ENCODE measurements at regions not wholly inside any gene's neighbourhood (a gene's known extent, or its start where the extent isn't known, plus 50 kb on each side); places are given as distances from the start of the nearest gene placed in this dataset.

- H3K4me3 ChIP-seq (ENCODE audit: low read depth, low read length): no peak overlapping the region
- TF ChIP-seq ZNF266 (tag by site-specific recombination; IDR thresholded peaks at IDR 0.05; ENCODE audit: low read depth) (no peak), ZNF548 (tag by site-specific recombination; IDR thresholded peaks at IDR 0.05) (no peak), ZSCAN16 (tag by site-specific recombination; IDR thresholded peaks at IDR 0.05) (peak; percentile 77; the same call in 1 of the 2 replicates), GFI1B (tag by site-specific recombination; IDR thresholded peaks at IDR 0.05) (no peak)
- no peak overlapping the region for H3K27ac ChIP-seq (ENCODE audit: extremely low read depth, low read depth, low read length)
- H3K36me3 ChIP-seq (ENCODE audit: control insufficient read depth in 2 of 2, insufficient read depth in 1 of 2, low read length in 2 of 2): no peaks in the 10 kb centered on the region
- ChIA-PET CTCF (interaction anchor here (0.6 kb wide), 1 partner anchor 240 kb away, joined by 4 read pairs; no protein-coding TSS in a partner anchor), POLR2A (no interaction called here)
- peaks cover 4% of the 10 kb centered on the region; the same call in 1 of the 2 replicates for H3K4me1 ChIP-seq (ENCODE audit: control insufficient read depth, insufficient read depth, low read length)
- H3K9me3 ChIP-seq (ENCODE audit: control insufficient read depth, insufficient read depth, low read depth, low read length): no peaks in the 10 kb centered on the region
Observed at GRCh38 chr5:74293182-74293581, 347.3 kb downstream of the ENC1 start.

- H3K27ac ChIP-seq (ENCODE audit: extremely low read depth, low read depth, low read length): no peak overlapping the region
- H3K36me3 ChIP-seq (ENCODE audit: control insufficient read depth in 2 of 2, insufficient read depth in 1 of 2, low read length in 2 of 2): no peaks in the 10 kb centered on the region
- H3K4me3 ChIP-seq (ENCODE audit: low read depth, low read length): no peak overlapping the region
- no peak for TF ChIP-seq ZNF211 (tag by site-specific recombination; IDR thresholded peaks at IDR 0.05; ENCODE audit: low read depth)
- no peak for TF ChIP-seq OSR2 (tag by site-specific recombination; IDR thresholded peaks at IDR 0.05)
- TF ChIP-seq ZFP37 (tag by site-specific recombination; IDR thresholded peaks at IDR 0.05): no peak
- no peak for TF ChIP-seq ZNF146 (tag by site-specific recombination; IDR thresholded peaks at IDR 0.05)
- TF ChIP-seq ZNF302 (tag by site-specific recombination; IDR thresholded peaks at IDR 0.05; ENCODE audit: low read depth): no peak
- TF ChIP-seq ZNF221 (tag by site-specific recombination; IDR thresholded peaks at IDR 0.05; ENCODE audit: borderline replicate concordance): no peak
- TF ChIP-seq TSHZ1 (tag by site-specific recombination; IDR thresholded peaks at IDR 0.05; ENCODE audit: borderline replicate concordance): no peak
- TF ChIP-seq ZNF785 (tag by site-specific recombination; IDR thresholded peaks at IDR 0.05): no peak
- no peaks in the 10 kb centered on the region for H3K4me1 ChIP-seq (ENCODE audit: control insufficient read depth, insufficient read depth, low read length)
- POLR2A ChIA-PET: no interaction called here
- H3K9me3 ChIP-seq (ENCODE audit: control insufficient read depth, insufficient read depth, low read depth, low read length): no peaks in the 10 kb centered on the region
- CTCF ChIA-PET: interaction anchor here (0.6 kb wide), 1 partner anchor 318 kb away, joined by 4 read pairs; no protein-coding TSS in a partner anchor
Observed at GRCh38 chr5:74290634-74291241, 349.8 kb downstream of the ENC1 start.

DNA sequence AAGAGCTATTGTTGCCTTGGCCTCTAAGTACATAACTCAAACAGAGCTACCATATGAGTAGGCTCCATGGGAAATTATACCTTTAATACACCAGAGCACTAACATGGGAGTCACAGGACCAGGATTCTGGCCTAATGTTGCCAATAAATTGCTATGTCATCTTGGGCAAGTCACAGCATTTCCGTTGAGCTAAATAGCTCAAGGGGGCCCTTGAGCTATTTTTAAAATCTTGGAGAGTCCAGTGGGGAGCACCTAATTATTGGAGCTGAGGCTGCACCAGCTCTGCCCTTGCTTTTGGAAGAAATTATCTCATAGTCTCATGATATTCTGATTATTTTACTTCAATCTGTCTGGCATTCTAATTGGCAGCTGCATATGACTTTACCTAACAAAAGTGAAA is 350.8 kb downstream of the ENC1 start:
- TF ChIP-seq ZNF596 (tag by site-specific recombination; IDR thresholded peaks at IDR 0.05): no peak
- no peak for TF ChIP-seq GFI1B (tag by site-specific recombination; IDR thresholded peaks at IDR 0.05)
- TF ChIP-seq ZNF791 (tag by site-specific recombination; IDR thresholded peaks at IDR 0.05): no peak
- no peak for TF ChIP-seq ZBTB17 (tag by site-specific recombination; IDR thresholded peaks at IDR 0.05)
- no peak for TF ChIP-seq ZNF140 (tag by site-specific recombination; IDR thresholded peaks at IDR 0.05)
- TF ChIP-seq, protein P1, sequence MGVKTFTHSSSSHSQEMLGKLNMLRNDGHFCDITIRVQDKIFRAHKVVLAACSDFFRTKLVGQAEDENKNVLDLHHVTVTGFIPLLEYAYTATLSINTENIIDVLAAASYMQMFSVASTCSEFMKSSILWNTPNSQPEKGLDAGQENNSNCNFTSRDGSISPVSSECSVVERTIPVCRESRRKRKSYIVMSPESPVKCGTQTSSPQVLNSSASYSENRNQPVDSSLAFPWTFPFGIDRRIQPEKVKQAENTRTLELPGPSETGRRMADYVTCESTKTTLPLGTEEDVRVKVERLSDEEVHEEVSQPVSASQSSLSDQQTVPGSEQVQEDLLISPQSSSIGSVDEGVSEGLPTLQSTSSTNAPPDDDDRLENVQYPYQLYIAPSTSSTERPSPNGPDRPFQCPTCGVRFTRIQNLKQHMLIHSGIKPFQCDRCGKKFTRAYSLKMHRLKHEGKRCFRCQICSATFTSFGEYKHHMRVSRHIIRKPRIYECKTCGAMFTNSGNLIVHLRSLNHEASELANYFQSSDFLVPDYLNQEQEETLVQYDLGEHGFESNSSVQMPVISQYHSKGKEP (tag by site-specific recombination; IDR thresholded peaks at IDR 0.05): no peak
- POLR2A ChIA-PET: interaction anchor here (0.6 kb wide), 1 partner anchor 1049 kb away, joined by 6 read pairs; no protein-coding TSS in a partner anchor
- H3K9me3 ChIP-seq (ENCODE audit: control insufficient read depth, insufficient read depth, low read depth, low read length): no peaks in the 10 kb centered on the region
- no peaks in the 10 kb centered on the region for H3K4me1 ChIP-seq (ENCODE audit: control insufficient read depth, insufficient read depth, low read length)
- H3K36me3 ChIP-seq (ENCODE audit: control insufficient read depth in 2 of 2, insufficient read depth in 1 of 2, low read length in 2 of 2): no peaks in the 10 kb centered on the region
- CTCF ChIA-PET: no interaction called here
- H3K27ac ChIP-seq (ENCODE audit: extremely low read depth, low read depth, low read length): no peak overlapping the region
- H3K4me3 ChIP-seq (ENCODE audit: low read depth, low read length): no peak overlapping the region

All from HEK293 (cell line).